ENCODE measurements at regions not wholly inside any gene's neighbourhood (a gene's known extent, or its start where the extent isn't known, plus 50 kb on each side); places are given as distances from the start of the nearest gene placed in this dataset.

DNA sequence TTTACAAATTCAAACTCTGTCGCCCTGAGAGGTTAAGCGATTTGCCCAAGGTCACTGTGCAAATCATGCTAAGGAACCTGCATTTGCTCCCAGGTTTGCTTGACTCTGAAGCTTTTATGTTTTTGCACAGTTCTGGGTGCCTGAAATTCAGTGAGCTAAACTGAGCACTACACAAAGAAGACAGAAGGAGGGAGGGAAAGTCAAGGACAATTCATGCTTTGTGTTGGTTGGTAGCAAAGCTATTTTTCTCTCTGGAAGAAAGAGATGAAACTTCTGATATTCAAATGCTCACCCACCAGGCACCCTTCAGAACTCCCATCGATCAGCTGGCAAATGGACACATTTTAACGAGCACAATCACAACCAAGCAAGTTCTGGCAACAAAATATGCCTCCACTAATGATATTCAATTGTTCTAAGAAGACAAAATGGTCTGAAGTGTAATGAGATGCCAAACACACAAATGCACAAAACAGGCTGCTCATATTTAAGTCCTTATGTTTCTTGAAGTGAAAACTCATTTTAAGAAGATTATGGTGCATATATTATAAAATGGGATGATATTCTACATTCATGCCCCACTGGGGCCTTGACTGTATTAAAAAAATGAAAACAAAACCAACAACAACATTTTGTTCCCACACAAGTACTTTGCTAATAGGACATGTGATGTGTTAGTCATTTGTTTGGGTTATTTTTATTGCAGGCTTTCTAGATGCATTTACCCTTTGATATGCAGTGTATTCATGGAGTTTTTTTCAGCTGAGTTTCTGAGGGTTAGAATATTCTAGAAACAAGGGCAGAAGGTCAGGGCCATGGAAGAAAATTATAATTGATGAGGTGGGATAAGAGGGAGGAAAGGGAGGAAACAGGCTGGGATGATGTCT, 445.6 kb upstream of the CELF4 start:
- no peak for TF ChIP-seq SUZ12 (IDR thresholded peaks at IDR 0.05)
- no peak for TF ChIP-seq NFRKB (IDR thresholded peaks at IDR 0.05)
- TF ChIP-seq CTBP1 (IDR thresholded peaks at IDR 0.05; ENCODE audit: borderline replicate concordance), result no peak

Measured in HEK293T (cell line).